Sigmoid colon (tissue), 6 donors: ENCODE measurements at regions not wholly inside any gene's neighbourhood (a gene's known extent, or its start where the extent isn't known, plus 50 kb on each side); places are given as distances from the start of the nearest gene placed in this dataset.

ENCODE experiments used
- DNase-seq: peaks from one replicate; pipeline ENCODE4 v3.0.0-alpha.2; 2019
- H3K27ac ChIP-seq, 4 donors: fragments of 200-600 bp; sonication (generic); one replicate each; pipeline ENCODE4 v1.5.1; 2016 to 2019; ENCODE audit warnings: mild to moderate bottlenecking in 1 of 4
- H3K27me3 ChIP-seq, 3 donors: fragments of 200-600 bp; sonication (generic); one replicate each; pipeline ENCODE4 v1.5.1; 2019; ENCODE audit warnings: mild to moderate bottlenecking in 1 of 3
- H3K36me3 ChIP-seq, 4 donors: fragments of 200-600 bp; sonication (generic); one replicate each; pipeline ENCODE4 v1.5.1; 2016 to 2019
- H3K4me1 ChIP-seq, 4 donors: fragments of 200-600 bp; sonication (generic); one replicate each; pipeline ENCODE4 v1.5.1; 2017 to 2019
- H3K4me3 ChIP-seq, 4 donors: fragments of 200-600 bp; sonication (generic); one replicate each; pipeline ENCODE4 v1.5.1; 2017 to 2019; ENCODE audit warnings: mild to moderate bottlenecking in 2 of 4, moderate library complexity in 1 of 4
- H3K9me3 ChIP-seq, 4 donors: fragments of 200-600 bp in 3 of 4; sonication (generic) in 3 of 4; one replicate each; pipeline versions ENCODE4 v1.5.1 to v1.6.1; 2013 to 2019
- EP300 ChIP-seq, 4 donors: sonication (generic); formaldehyde crosslinking; IDR thresholded peaks; one replicate each; pipeline ENCODE4 v1.6.1; 2017; ENCODE audit warnings: antibody characterized with exemption in 4 of 4
- POLR2A ChIP-seq, 2 donors: fragments of 450-650 bp; IDR thresholded peaks; one replicate each; pipeline ENCODE4 v1.6.1; 2016; ENCODE audit warnings: antibody characterized with exemption in 2 of 2, mild to moderate bottlenecking in 2 of 2, moderate library complexity in 2 of 2
- POLR2AphosphoS5 ChIP-seq, 4 donors: sonication (generic); formaldehyde crosslinking; IDR thresholded peaks; one replicate each; pipeline ENCODE4 v1.6.1; 2017; ENCODE audit warnings: antibody characterized with exemption in 4 of 4
- WGBS, 2 donors: extraction: QIAGEN DNeasy Blood & Tissue Kit; methylation state at CpG; one replicate each; pipeline ENCODE4 v1.1.7; 2013; 5-methylcytosine and 5-hydroxymethylcytosine counted together
- intact Hi-C: fragments of 100-400 bp; cut with DNase I; formaldehyde crosslinking; loops from one replicate; pipeline ENCODE4 v1.15.1; 2023
- TF ChIP-seq, protein P1 (sequence below), 4 experiments: fragments of 450-650 bp in 3 of 4; fragments of 200-600 bp in 1 of 4; IDR thresholded peaks; one replicate each; pipeline ENCODE4 v1.5.1; 2016 to 2019; ENCODE audit warnings: antibody characterized with exemption in 4 of 4, mild to moderate bottlenecking in 3 of 4, moderate library complexity in 2 of 4
- donor health status: healthy with polysubstance abuse.
- donor health status: healthy.

GRCh38 chr2:190763100-190763499, 114.2 kb downstream of the NAB1 start:
- Histone ChIP-seq H3K9me3 (no peaks in the 10 kb centered on the region), H3K27ac (no peak overlapping the region), H3K4me1 (peaks cover 0 to 26% (median 19%) of the 10 kb centered on the region in 4 donors), H3K27me3 (no peaks in the 10 kb centered on the region), H3K36me3 (no peaks in the 10 kb centered on the region), H3K4me3 (no peak overlapping the region)
- TF ChIP-seq, protein P1, sequence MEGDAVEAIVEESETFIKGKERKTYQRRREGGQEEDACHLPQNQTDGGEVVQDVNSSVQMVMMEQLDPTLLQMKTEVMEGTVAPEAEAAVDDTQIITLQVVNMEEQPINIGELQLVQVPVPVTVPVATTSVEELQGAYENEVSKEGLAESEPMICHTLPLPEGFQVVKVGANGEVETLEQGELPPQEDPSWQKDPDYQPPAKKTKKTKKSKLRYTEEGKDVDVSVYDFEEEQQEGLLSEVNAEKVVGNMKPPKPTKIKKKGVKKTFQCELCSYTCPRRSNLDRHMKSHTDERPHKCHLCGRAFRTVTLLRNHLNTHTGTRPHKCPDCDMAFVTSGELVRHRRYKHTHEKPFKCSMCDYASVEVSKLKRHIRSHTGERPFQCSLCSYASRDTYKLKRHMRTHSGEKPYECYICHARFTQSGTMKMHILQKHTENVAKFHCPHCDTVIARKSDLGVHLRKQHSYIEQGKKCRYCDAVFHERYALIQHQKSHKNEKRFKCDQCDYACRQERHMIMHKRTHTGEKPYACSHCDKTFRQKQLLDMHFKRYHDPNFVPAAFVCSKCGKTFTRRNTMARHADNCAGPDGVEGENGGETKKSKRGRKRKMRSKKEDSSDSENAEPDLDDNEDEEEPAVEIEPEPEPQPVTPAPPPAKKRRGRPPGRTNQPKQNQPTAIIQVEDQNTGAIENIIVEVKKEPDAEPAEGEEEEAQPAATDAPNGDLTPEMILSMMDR (IDR thresholded peaks at IDR 0.05): no peak
- TF ChIP-seq POLR2AphosphoS5 (IDR thresholded peaks at IDR 0.05): no peak
- TF ChIP-seq POLR2A (IDR thresholded peaks at IDR 0.05): no peak
- TF ChIP-seq EP300 (IDR thresholded peaks at IDR 0.05): no peak
- DNase-seq: no peak
- intact Hi-C loops: no loop called here

DNA sequence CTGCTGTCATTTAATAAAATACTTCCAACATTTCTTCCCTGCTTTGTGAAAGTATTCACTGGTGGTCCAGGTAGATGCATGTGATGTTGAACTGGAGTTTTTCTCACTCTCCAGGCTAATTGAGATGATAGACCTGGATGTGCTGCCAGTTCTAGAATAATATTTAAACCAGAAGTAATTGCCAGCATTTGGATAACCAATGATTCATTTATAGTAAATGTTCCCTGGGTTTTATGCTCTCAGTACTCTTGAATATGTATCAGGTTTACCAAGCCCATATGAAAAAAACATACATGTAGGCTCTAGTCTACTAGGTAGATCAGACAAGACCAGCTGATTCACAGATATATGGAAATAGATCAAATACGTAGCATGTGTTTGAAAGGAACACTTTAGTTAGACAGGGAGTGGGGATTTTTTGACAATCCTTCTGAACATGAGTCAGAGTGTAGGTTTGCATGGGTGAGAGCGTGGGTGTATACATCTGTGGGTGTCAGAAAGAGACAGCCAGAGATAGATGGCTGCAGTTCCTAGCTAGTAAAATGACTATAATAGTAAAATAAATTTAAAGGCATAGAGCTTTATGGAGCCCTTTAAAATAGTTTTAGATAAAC, 115.1 kb downstream of the NAB1 start:
- TF ChIP-seq POLR2AphosphoS5 (IDR thresholded peaks at IDR 0.05): no peak
- TF ChIP-seq, protein P1 (IDR thresholded peaks at IDR 0.05): no peak
- Histone ChIP-seq H3K4me3 (no peak overlapping the region), H3K36me3 (no peaks in the 10 kb centered on the region), H3K27me3 (no peaks in the 10 kb centered on the region), H3K9me3 (no peaks in the 10 kb centered on the region), H3K4me1 (peaks cover 0 to 26% (median 19%) of the 10 kb centered on the region in 4 donors), H3K27ac (no peak overlapping the region)
- intact Hi-C loops: no loop called here
- no peak for DNase-seq
- 61 to 63% methylated on average over 2 of the region's 2 CpGs for WGBS, 2 donors

- H3K4me1 ChIP-seq: peaks cover 0 to 26% (median 19%) of the 10 kb centered on the region in 4 donors
- DNase-seq: no peak
- 90% methylated on average over 7 of the region's 7 CpGs for WGBS, 2 donors
- H3K9me3 ChIP-seq: no peaks in the 10 kb centered on the region
- H3K36me3 ChIP-seq: no peaks in the 10 kb centered on the region
- no peak overlapping the region for H3K4me3 ChIP-seq
- intact Hi-C loops: loop anchor here (5.0 kb wide), 1 partner anchor 118 kb away; the partner anchor contains the start of gene NAB1
- no peaks in the 10 kb centered on the region for H3K27me3 ChIP-seq
- H3K27ac ChIP-seq: peak overlapping the region in 3 of 4 donors; percentile 30 to 50 (median 43)
- TF ChIP-seq EP300 (IDR thresholded peaks at IDR 0.05) (no peak), POLR2AphosphoS5 (IDR thresholded peaks at IDR 0.05) (no peak)
- TF ChIP-seq, protein P1 (IDR thresholded peaks at IDR 0.05): no peak
These were observed 115.0 kb upstream of the GLS start for GRCh38 chr2:190765386-190766173.

- H3K4me1 ChIP-seq: peaks cover 0 to 26% (median 19%) of the 10 kb centered on the region in 4 donors
- WGBS, 2 donors: 97% methylated on average over 3 of the region's 3 CpGs
- H3K9me3 ChIP-seq: no peaks in the 10 kb centered on the region
- intact Hi-C loops: loop anchor here (5.0 kb wide), 1 partner anchor 119 kb away; the partner anchor contains the start of gene NAB1
- H3K27me3 ChIP-seq: no peaks in the 10 kb centered on the region
- DNase-seq: no peak
- TF ChIP-seq POLR2AphosphoS5 (IDR thresholded peaks at IDR 0.05): no peak
- TF ChIP-seq, protein P1 (IDR thresholded peaks at IDR 0.05): no peak
- peak overlapping the region in 3 of 4 donors; percentile 30 to 50 (median 43) for H3K27ac ChIP-seq
- H3K36me3 ChIP-seq: no peaks in the 10 kb centered on the region
- no peak overlapping the region for H3K4me3 ChIP-seq
These were observed 114.4 kb upstream of the GLS start for GRCh38 chr2:190766174-190766572.
